ENCODE measurements at regions not wholly inside any gene's neighbourhood (a gene's known extent, or its start where the extent isn't known, plus 50 kb on each side); places are given as distances from the start of the nearest gene placed in this dataset.

DNA sequence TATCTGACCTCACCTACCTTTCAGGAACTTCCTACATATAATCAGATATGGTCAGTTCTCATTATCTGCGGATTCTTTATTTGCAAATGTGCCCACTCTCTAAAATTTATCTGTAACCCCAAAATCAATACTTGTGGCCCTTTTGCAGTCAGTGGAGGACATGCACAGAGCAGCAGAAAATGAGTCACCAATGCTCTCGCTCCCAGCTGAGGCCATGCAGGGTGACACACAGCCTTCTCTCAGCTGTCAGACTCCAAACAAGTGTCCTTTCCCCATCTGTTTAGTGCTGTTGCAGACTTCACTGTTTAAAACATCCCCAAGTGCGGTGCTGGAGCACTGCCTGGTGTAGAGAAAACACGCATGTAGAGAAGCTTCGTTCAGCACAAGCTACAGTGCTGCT is 171.9 kb upstream of the SALL3 start:
- Histone ChIP-seq H3K27ac (ENCODE audit: low read length) (no peak overlapping the region), H3K9ac (ENCODE audit: low read length) (no peak overlapping the region), H4K20me1 (ENCODE audit: insufficient read depth) (no peaks in the 10 kb centered on the region), H2AFZ (ENCODE audit: low read depth, low read length) (no peak overlapping the region), H3K4me2 (ENCODE audit: low read length) (no peak overlapping the region), H3K9me3 (ENCODE audit: low read length) (no peaks in the 10 kb centered on the region), H3K27me3 (ENCODE audit: insufficient read depth, low read depth, low read length) (no peaks in the 10 kb centered on the region), H3K36me3 (ENCODE audit: insufficient read depth, low read length) (no peaks in the 10 kb centered on the region), H3K79me2 (replicated peaks; ENCODE audit: insufficient read depth, low read length) (no peaks in the 10 kb centered on the region), H3K4me3 (ENCODE audit: low read length) (no peak overlapping the region), H3K9me2 (ENCODE audit: insufficient read depth, low read length) (no peaks in the 10 kb centered on the region), H3F3A (ENCODE audit: insufficient read depth, low read length, poor library complexity, severe bottlenecking) (no peaks in the 10 kb centered on the region)
- TF ChIP-seq SMC3 (conservative IDR thresholded peaks at IDR 0.05; ENCODE audit: poor library complexity) = no peak
- TF ChIP-seq RAD21 (conservative IDR thresholded peaks at IDR 0.05) = no peak
- no peak for TF ChIP-seq CTCF (IDR thresholded peaks at IDR 0.05; ENCODE audit: poor library complexity, severe bottlenecking)
- no peak for TF ChIP-seq MXI1 (conservative IDR thresholded peaks at IDR 0.05; ENCODE audit: poor library complexity, severe bottlenecking)
- no peak for TF ChIP-seq TAF1 (IDR thresholded peaks at IDR 0.05; ENCODE audit: low read depth)
- no peak for TF ChIP-seq EP300 (conservative IDR thresholded peaks at IDR 0.05; ENCODE audit: poor library complexity, severe bottlenecking)
- no peak for TF ChIP-seq EZH2 (IDR thresholded peaks at IDR 0.05; ENCODE audit: borderline replicate concordance, insufficient read depth, low read length, poor library complexity, severe bottlenecking)

DNA sequence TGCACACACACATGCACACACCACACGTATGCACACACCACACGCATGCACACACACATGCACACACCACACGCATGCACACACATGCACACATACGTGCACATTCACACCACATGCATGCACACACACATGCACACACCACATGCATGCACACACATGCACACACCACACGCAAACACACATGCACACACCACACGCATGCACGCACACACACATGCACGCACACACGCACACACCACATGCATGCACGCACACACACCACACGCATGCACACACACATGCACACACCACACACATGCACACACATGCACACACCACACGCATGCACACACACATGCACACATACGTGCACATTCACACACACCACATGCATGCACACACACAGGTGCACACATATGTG is 169.8 kb upstream of the SALL3 start:
- Histone ChIP-seq H3K27ac (ENCODE audit: low read length) (no peak overlapping the region), H3K27me3 (ENCODE audit: insufficient read depth, low read depth, low read length) (no peaks in the 10 kb centered on the region), H3K9ac (ENCODE audit: low read length) (no peak overlapping the region), H3F3A (ENCODE audit: insufficient read depth, low read length, poor library complexity, severe bottlenecking) (no peaks in the 10 kb centered on the region), H3K9me3 (ENCODE audit: low read length) (no peaks in the 10 kb centered on the region), H3K4me2 (ENCODE audit: low read length) (no peak overlapping the region), H3K4me3 (ENCODE audit: low read length) (no peak overlapping the region), H4K20me1 (ENCODE audit: insufficient read depth) (no peaks in the 10 kb centered on the region), H3K9me2 (ENCODE audit: insufficient read depth, low read length) (no peaks in the 10 kb centered on the region), H3K79me2 (replicated peaks; ENCODE audit: insufficient read depth, low read length) (no peaks in the 10 kb centered on the region), H3K36me3 (ENCODE audit: insufficient read depth, low read length) (no peaks in the 10 kb centered on the region), H2AFZ (ENCODE audit: low read depth, low read length) (no peak overlapping the region)
- no peak for TF ChIP-seq RAD21 (conservative IDR thresholded peaks at IDR 0.05)
- no peak for TF ChIP-seq EZH2 (IDR thresholded peaks at IDR 0.05; ENCODE audit: borderline replicate concordance, insufficient read depth, low read length, poor library complexity, severe bottlenecking)
- TF ChIP-seq EP300 (conservative IDR thresholded peaks at IDR 0.05; ENCODE audit: poor library complexity, severe bottlenecking) = no peak
- no peak for TF ChIP-seq REST (IDR thresholded peaks at IDR 0.05; ENCODE audit: borderline replicate concordance)
- TF ChIP-seq MXI1 (conservative IDR thresholded peaks at IDR 0.05; ENCODE audit: poor library complexity, severe bottlenecking) = no peak
- no peak for TF ChIP-seq SMC3 (conservative IDR thresholded peaks at IDR 0.05; ENCODE audit: poor library complexity)
- no peak for TF ChIP-seq CTCF (IDR thresholded peaks at IDR 0.05; ENCODE audit: poor library complexity, severe bottlenecking)
- no peak for TF ChIP-seq TAF1 (IDR thresholded peaks at IDR 0.05; ENCODE audit: low read depth)
- no peak for TF ChIP-seq POLR2AphosphoS5 (IDR thresholded peaks at IDR 0.05)
